RWPE1 (cell line): ENCODE measurements at regions not wholly inside any gene's neighbourhood (a gene's known extent, or its start where the extent isn't known, plus 50 kb on each side); places are given as distances from the start of the nearest gene placed in this dataset.

Source experiments
- CTCF ChIA-PET: fragments of 350-600 bp; sonication (Branson Sonifier 250); formaldehyde crosslinking; extraction: SDS; loops from one replicate; lab custom pipeline; 2021; lab: Yijun Ruan, JAX
- POLR2A ChIA-PET: fragments of 400-600 bp; formaldehyde crosslinking; extraction: SDS; loops from one replicate; lab custom pipeline; 2020; ENCODE audit warnings: antibody characterized with exemption; ENCODE audit not compliant: low non-redundant PET; lab: Yijun Ruan, JAX
- DNase-seq: peaks from one replicate; pipeline ENCODE4 v3.0.0; 2012; ENCODE audit warnings: low spot score
- H3K27ac ChIP-seq: fragments of 450-650 bp; 2 replicates; pipeline ENCODE4 v1.5.1; 2017
- TF ChIP-seq, protein P1 (sequence below): fragments of 450-650 bp; conservative IDR thresholded peaks from 2 replicates; pipeline ENCODE4 v1.5.1; 2017; ENCODE audit warnings: low read depth, mild to moderate bottlenecking

DNA sequence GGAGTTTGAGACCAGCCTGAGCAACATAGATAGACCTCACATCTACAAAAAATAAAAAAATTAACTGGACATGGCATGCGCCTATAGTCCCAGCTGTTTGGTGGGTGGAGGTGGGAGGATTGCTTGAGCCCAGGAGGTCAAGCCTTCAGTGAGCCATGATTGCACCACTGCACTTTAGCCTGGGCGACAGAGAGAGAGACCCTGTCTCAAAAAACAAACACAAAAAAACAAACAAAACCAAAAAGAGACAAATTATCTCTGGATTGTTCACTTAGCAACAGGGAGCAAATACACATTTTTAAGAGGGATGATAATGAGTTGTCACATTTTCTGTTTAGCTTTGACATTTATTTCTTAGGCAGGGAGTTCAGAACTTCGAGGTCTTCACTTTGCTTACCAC is 155.4 kb downstream of the CEP135 start:
- no peak for DNase-seq
- TF ChIP-seq, protein P1, sequence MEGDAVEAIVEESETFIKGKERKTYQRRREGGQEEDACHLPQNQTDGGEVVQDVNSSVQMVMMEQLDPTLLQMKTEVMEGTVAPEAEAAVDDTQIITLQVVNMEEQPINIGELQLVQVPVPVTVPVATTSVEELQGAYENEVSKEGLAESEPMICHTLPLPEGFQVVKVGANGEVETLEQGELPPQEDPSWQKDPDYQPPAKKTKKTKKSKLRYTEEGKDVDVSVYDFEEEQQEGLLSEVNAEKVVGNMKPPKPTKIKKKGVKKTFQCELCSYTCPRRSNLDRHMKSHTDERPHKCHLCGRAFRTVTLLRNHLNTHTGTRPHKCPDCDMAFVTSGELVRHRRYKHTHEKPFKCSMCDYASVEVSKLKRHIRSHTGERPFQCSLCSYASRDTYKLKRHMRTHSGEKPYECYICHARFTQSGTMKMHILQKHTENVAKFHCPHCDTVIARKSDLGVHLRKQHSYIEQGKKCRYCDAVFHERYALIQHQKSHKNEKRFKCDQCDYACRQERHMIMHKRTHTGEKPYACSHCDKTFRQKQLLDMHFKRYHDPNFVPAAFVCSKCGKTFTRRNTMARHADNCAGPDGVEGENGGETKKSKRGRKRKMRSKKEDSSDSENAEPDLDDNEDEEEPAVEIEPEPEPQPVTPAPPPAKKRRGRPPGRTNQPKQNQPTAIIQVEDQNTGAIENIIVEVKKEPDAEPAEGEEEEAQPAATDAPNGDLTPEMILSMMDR: no peak
- ChIA-PET POLR2A (no interaction called here), CTCF (no interaction called here)
- no peak overlapping the region for H3K27ac ChIP-seq

DNA sequence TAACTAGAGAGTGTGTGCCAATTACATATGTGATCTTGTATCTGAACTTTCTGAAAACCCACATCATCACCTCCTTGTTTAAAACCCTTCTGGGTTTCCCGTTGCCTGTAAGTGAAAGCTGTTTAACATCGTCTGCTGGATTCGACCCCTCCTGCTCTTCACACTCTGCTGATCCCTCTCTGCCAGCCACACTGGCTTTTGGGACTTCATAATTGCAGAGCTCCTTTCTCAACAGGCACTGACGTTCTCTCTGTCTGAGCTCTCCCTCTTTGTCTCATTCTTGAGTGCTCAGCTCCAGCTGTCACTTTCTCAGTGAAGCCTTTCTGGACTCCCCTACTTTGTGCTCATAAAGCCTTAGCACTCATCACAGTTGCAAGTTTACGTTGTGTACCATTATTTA is 153.9 kb downstream of the CEP135 start:
- no peak overlapping the region for H3K27ac ChIP-seq
- ChIA-PET POLR2A (no interaction called here), CTCF (no interaction called here)
- DNase-seq: no peak
- TF ChIP-seq, protein P1: no peak

- POLR2A ChIA-PET: no interaction called here
- CTCF ChIA-PET: no interaction called here
- TF ChIP-seq, protein P1: no peak
- H3K27ac ChIP-seq: no peak overlapping the region
- no peak for DNase-seq
These were observed 150.6 kb downstream of the CEP135 start for GRCh38 chr4:56099378-56099786.

- POLR2A ChIA-PET: no interaction called here
- H3K27ac ChIP-seq: no peak overlapping the region
- DNase-seq: no peak
- CTCF ChIA-PET: no interaction called here
- TF ChIP-seq, protein P1: no peak
These were observed 144.8 kb downstream of the CEP135 start for GRCh38 chr4:56093576-56093975.

DNA sequence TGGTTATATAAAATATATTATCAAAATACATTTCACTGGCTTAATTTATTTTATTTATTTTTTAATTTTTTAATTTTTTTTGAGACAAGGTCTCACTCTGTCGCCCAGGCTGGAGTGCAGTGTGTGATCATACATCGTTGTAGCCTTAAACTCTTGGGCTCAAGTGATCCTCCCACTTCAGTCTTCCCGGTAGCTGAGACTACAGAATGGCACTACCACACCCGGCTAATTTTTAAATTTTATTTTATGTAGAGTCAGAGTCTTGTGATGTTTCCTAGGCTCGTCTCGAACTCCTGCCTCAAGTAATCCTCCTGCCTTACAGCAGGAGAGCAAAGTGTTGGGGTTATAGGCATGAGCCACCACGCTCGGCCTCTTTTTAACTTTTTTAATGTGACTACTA is 143.8 kb downstream of the CEP135 start:
- ChIA-PET CTCF (no interaction called here), POLR2A (no interaction called here)
- DNase-seq: no peak
- TF ChIP-seq, protein P1: no peak
- no peak overlapping the region for H3K27ac ChIP-seq

- CTCF ChIA-PET: interaction anchor here (0.7 kb wide), 1 partner anchor 928 kb away, joined by 3 read pairs; no protein-coding TSS in a partner anchor
- no peak overlapping the region for H3K27ac ChIP-seq
- TF ChIP-seq, protein P1: no peak
- POLR2A ChIA-PET: no interaction called here
- no peak for DNase-seq
These were observed 137.8 kb downstream of the CEP135 start for GRCh38 chr4:56086561-56086960.

GRCh38 chr4:56086073-56086541 is 137.4 kb downstream of the CEP135 start:
- H3K27ac ChIP-seq: no peak overlapping the region
- ChIA-PET CTCF (interaction anchor here (0.7 kb wide), 1 partner anchor 927 kb away, joined by 3 read pairs; no protein-coding TSS in a partner anchor), POLR2A (no interaction called here)
- no peak for DNase-seq
- TF ChIP-seq, protein P1: no peak
